ENCODE measurements at regions not wholly inside any gene's neighbourhood (a gene's known extent, or its start where the extent isn't known, plus 50 kb on each side); places are given as distances from the start of the nearest gene placed in this dataset.

- Histone ChIP-seq H3K27ac (ENCODE audit: low read length) (no peak overlapping the region), H3K36me3 (ENCODE audit: control insufficient read depth in 2 of 2, extremely low read depth in 1 of 2, insufficient read depth in 1 of 2, low read length in 1 of 2) (no peaks in the 10 kb centered on the region), H3K9me3 (no peaks in the 10 kb centered on the region), H3K4me3 (ENCODE audit: control insufficient read depth in 1 of 2, extremely low read depth in 1 of 2, low read length in 1 of 2) (no peak overlapping the region), H3K4me1 (ENCODE audit: control insufficient read depth in 1 of 2, extremely low read depth in 1 of 2, insufficient read depth in 2 of 2, low read length in 2 of 2) (no peaks in the 10 kb centered on the region), H3K27me3 (replicated peaks in 1 of 2; ENCODE audit: control insufficient read depth in 2 of 2, extremely low read depth in 1 of 2, insufficient read depth in 2 of 2, low read length in 1 of 2) (no peaks in the 10 kb centered on the region)
- ChIA-PET POLR2A (no interaction called here), CTCF (no interaction called here)
- Mint-ChIP-seq H3K4me3 (no peak overlapping the region), H3K27ac (no peak overlapping the region), H3K27me3 (peaks cover 0 to 6% of the 10 kb centered on the region in 2 donors), H3K9me3 (no peaks in the 10 kb centered on the region), H3K36me3 (no peaks in the 10 kb centered on the region), H3K4me1 (no peaks in the 10 kb centered on the region)
- DNase-seq: no peak
- no CpG with 5 or more reads among the region's 4 CpGs for WGBS (ENCODE audit: insufficient coverage)
- ATAC-seq (replicated peaks in 1 of 4): no peak
Observed at GRCh38 chrX:96417695-96418094, 266.9 kb upstream of the DIAPH2 start.

DNA sequence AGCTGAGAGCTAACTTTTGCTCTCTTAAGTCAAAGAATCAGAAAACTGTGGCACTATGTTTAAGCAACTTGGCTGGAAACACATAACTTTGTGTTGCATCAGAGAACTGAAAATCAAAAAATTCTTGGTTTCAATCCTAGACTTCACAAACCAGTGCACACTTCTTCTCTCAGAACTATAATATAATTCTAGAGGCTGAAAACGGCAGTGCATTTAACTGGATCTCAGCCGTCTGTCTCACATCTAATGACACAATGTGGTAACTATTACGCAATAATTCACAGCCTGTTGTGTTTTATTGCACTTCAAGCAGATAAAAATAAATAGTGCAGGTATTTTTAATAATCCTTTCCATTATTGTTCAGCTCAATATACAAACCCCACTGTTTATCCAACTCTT is 260.6 kb upstream of the DIAPH2 start:
- no peak overlapping the region for H3K4me3 Mint-ChIP-seq
- H3K9me3 Mint-ChIP-seq: no peaks in the 10 kb centered on the region
- no peaks in the 10 kb centered on the region for H3K27me3 ChIP-seq (replicated peaks in 1 of 2; ENCODE audit: control insufficient read depth in 2 of 2, extremely low read depth in 1 of 2, insufficient read depth in 2 of 2, low read length in 1 of 2)
- POLR2A ChIA-PET: no interaction called here
- H3K4me1 ChIP-seq (ENCODE audit: control insufficient read depth in 1 of 2, extremely low read depth in 1 of 2, insufficient read depth in 2 of 2, low read length in 2 of 2): no peaks in the 10 kb centered on the region
- no CpG with 5 or more reads among the region's 3 CpGs for WGBS (ENCODE audit: insufficient coverage)
- H3K4me1 Mint-ChIP-seq: no peaks in the 10 kb centered on the region
- no peak overlapping the region for H3K4me3 ChIP-seq (ENCODE audit: control insufficient read depth in 1 of 2, extremely low read depth in 1 of 2, low read length in 1 of 2)
- CTCF ChIA-PET: no interaction called here
- H3K9me3 ChIP-seq: no peaks in the 10 kb centered on the region
- no peaks in the 10 kb centered on the region for H3K36me3 ChIP-seq (ENCODE audit: control insufficient read depth in 2 of 2, extremely low read depth in 1 of 2, insufficient read depth in 1 of 2, low read length in 1 of 2)
- no peaks in the 10 kb centered on the region for H3K36me3 Mint-ChIP-seq
- peaks cover 0 to 8% of the 10 kb centered on the region in 2 donors for H3K27me3 Mint-ChIP-seq
- H3K27ac ChIP-seq (ENCODE audit: low read length): no peak overlapping the region
- ATAC-seq (replicated peaks in 1 of 4) (no peak), DNase-seq (no peak)
- H3K27ac Mint-ChIP-seq: no peak overlapping the region

GRCh38 chrX:96425200-96425599 is 259.4 kb upstream of the DIAPH2 start:
- POLR2A ChIA-PET: no interaction called here
- CTCF ChIA-PET: interaction anchor here in 1 of 2 donors (0.7 kb wide), 1 partner anchor 637 kb away, joined by 4 read pairs; no protein-coding TSS in a partner anchor
- Mint-ChIP-seq H3K27ac (no peak overlapping the region), H3K27me3 (peaks cover 0 to 5% of the 10 kb centered on the region in 2 donors), H3K9me3 (no peaks in the 10 kb centered on the region), H3K36me3 (no peaks in the 10 kb centered on the region), H3K4me1 (no peaks in the 10 kb centered on the region), H3K4me3 (no peak overlapping the region)
- ATAC-seq (replicated peaks in 1 of 4) (no peak), DNase-seq (no peak)
- Histone ChIP-seq H3K27ac (ENCODE audit: low read length) (no peak overlapping the region), H3K4me1 (ENCODE audit: control insufficient read depth in 1 of 2, extremely low read depth in 1 of 2, insufficient read depth in 2 of 2, low read length in 2 of 2) (no peaks in the 10 kb centered on the region), H3K27me3 (replicated peaks in 1 of 2; ENCODE audit: control insufficient read depth in 2 of 2, extremely low read depth in 1 of 2, insufficient read depth in 2 of 2, low read length in 1 of 2) (no peaks in the 10 kb centered on the region), H3K9me3 (no peaks in the 10 kb centered on the region), H3K4me3 (ENCODE audit: control insufficient read depth in 1 of 2, extremely low read depth in 1 of 2, low read length in 1 of 2) (no peak overlapping the region), H3K36me3 (ENCODE audit: control insufficient read depth in 2 of 2, extremely low read depth in 1 of 2, insufficient read depth in 1 of 2, low read length in 1 of 2) (no peaks in the 10 kb centered on the region)

DNA sequence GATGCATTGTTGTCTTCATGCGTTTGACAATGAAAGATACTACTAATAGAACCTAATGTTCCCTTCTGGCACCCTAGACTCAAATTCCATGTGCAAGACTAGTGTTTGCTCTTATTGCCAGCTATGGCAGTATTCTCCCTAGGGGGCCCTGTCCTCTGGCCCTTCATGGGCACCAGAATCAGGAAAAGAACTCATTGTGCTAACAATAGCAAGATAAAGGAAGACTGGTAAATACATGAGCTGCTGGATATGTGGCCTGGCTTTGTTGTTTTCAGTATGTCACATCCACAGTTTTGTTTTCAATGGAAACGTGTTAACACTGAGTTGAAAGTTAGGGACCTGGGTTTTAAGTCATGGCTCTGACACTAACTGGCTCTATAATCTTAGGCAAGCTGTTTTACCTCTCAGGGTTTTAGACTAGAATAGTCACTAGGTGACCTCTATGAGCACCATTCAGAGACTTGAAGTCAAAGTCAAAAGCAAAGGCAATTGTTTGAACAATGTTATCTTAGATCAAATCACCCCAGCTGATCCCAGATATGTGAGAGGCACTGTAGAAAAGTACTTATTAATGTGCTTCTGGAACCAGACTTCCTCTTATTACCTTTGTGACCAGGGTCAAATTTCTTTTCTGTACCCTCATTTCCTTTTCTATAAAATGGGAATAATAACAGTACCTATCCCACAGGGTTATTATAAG is 253.7 kb upstream of the DIAPH2 start:
- CTCF ChIA-PET: no interaction called here
- no peaks in the 10 kb centered on the region for H3K4me1 ChIP-seq (ENCODE audit: control insufficient read depth in 1 of 2, extremely low read depth in 1 of 2, insufficient read depth in 2 of 2, low read length in 2 of 2)
- no peaks in the 10 kb centered on the region for H3K4me1 Mint-ChIP-seq
- H3K36me3 Mint-ChIP-seq: no peaks in the 10 kb centered on the region
- no peaks in the 10 kb centered on the region for H3K9me3 Mint-ChIP-seq
- H3K9me3 ChIP-seq: no peaks in the 10 kb centered on the region
- H3K27me3 Mint-ChIP-seq: peaks cover 0 to 13% of the 10 kb centered on the region in 2 donors
- no CpG with 5 or more reads among the region's 2 CpGs for WGBS (ENCODE audit: insufficient coverage)
- no peak overlapping the region for H3K4me3 ChIP-seq (ENCODE audit: control insufficient read depth in 1 of 2, extremely low read depth in 1 of 2, low read length in 1 of 2)
- H3K27ac Mint-ChIP-seq: no peak overlapping the region
- H3K27ac ChIP-seq (ENCODE audit: low read length): no peak overlapping the region
- no peaks in the 10 kb centered on the region for H3K27me3 ChIP-seq (replicated peaks in 1 of 2; ENCODE audit: control insufficient read depth in 2 of 2, extremely low read depth in 1 of 2, insufficient read depth in 2 of 2, low read length in 1 of 2)
- ATAC-seq (replicated peaks in 1 of 4) (no peak), DNase-seq (no peak)
- no peak overlapping the region for H3K4me3 Mint-ChIP-seq
- POLR2A ChIA-PET: no interaction called here
- no peaks in the 10 kb centered on the region for H3K36me3 ChIP-seq (ENCODE audit: control insufficient read depth in 2 of 2, extremely low read depth in 1 of 2, insufficient read depth in 1 of 2, low read length in 1 of 2)

GRCh38 chrX:96432647-96433046 is 252.0 kb upstream of the DIAPH2 start:
- WGBS (ENCODE audit: insufficient coverage): no CpG with 5 or more reads among the region's 1 CpG
- DNase-seq: no peak
- H3K36me3 Mint-ChIP-seq: no peaks in the 10 kb centered on the region
- H3K27me3 ChIP-seq (replicated peaks in 1 of 2; ENCODE audit: control insufficient read depth in 2 of 2, extremely low read depth in 1 of 2, insufficient read depth in 2 of 2, low read length in 1 of 2): no peaks in the 10 kb centered on the region
- no peak overlapping the region for H3K27ac ChIP-seq (ENCODE audit: low read length)
- no peak for ATAC-seq (replicated peaks in 1 of 4)
- no peak overlapping the region for H3K4me3 Mint-ChIP-seq
- H3K4me1 Mint-ChIP-seq: no peaks in the 10 kb centered on the region
- H3K9me3 ChIP-seq: no peaks in the 10 kb centered on the region
- CTCF ChIA-PET: no interaction called here
- H3K27ac Mint-ChIP-seq: no peak overlapping the region
- H3K36me3 ChIP-seq (ENCODE audit: control insufficient read depth in 2 of 2, extremely low read depth in 1 of 2, insufficient read depth in 1 of 2, low read length in 1 of 2): no peaks in the 10 kb centered on the region
- H3K9me3 Mint-ChIP-seq: no peaks in the 10 kb centered on the region
- POLR2A ChIA-PET: no interaction called here
- no peaks in the 10 kb centered on the region for H3K4me1 ChIP-seq (ENCODE audit: control insufficient read depth in 1 of 2, extremely low read depth in 1 of 2, insufficient read depth in 2 of 2, low read length in 2 of 2)
- no peak overlapping the region for H3K4me3 ChIP-seq (ENCODE audit: control insufficient read depth in 1 of 2, extremely low read depth in 1 of 2, low read length in 1 of 2)
- H3K27me3 Mint-ChIP-seq: peaks cover 0 to 16% of the 10 kb centered on the region in 2 donors

GRCh38 chrX:96433409-96434077 is 251.1 kb upstream of the DIAPH2 start:
- H3K27ac Mint-ChIP-seq: no peak overlapping the region
- POLR2A ChIA-PET: no interaction called here
- Histone ChIP-seq H3K4me1 (ENCODE audit: control insufficient read depth in 1 of 2, extremely low read depth in 1 of 2, insufficient read depth in 2 of 2, low read length in 2 of 2) (no peaks in the 10 kb centered on the region), H3K4me3 (ENCODE audit: control insufficient read depth in 1 of 2, extremely low read depth in 1 of 2, low read length in 1 of 2) (no peak overlapping the region), H3K27me3 (replicated peaks in 1 of 2; ENCODE audit: control insufficient read depth in 2 of 2, extremely low read depth in 1 of 2, insufficient read depth in 2 of 2, low read length in 1 of 2) (no peaks in the 10 kb centered on the region), H3K9me3 (no peaks in the 10 kb centered on the region), H3K27ac (ENCODE audit: low read length) (no peak overlapping the region), H3K36me3 (ENCODE audit: control insufficient read depth in 2 of 2, extremely low read depth in 1 of 2, insufficient read depth in 1 of 2, low read length in 1 of 2) (no peaks in the 10 kb centered on the region)
- whole genome bisulfite sequencing (ENCODE audit: insufficient coverage): no CpG with 5 or more reads among the region's 2 CpGs
- no peaks in the 10 kb centered on the region for H3K4me1 Mint-ChIP-seq
- no peak for DNase-seq
- CTCF ChIA-PET: no interaction called here
- no peak overlapping the region for H3K4me3 Mint-ChIP-seq
- H3K9me3 Mint-ChIP-seq: no peaks in the 10 kb centered on the region
- H3K27me3 Mint-ChIP-seq: peaks cover 0 to 11% of the 10 kb centered on the region in 2 donors
- no peak for ATAC-seq (replicated peaks in 1 of 4)
- H3K36me3 Mint-ChIP-seq: no peaks in the 10 kb centered on the region
